H1 (cell line): ENCODE measurements at regions not wholly inside any gene's neighbourhood (a gene's known extent, or its start where the extent isn't known, plus 50 kb on each side); places are given as distances from the start of the nearest gene placed in this dataset.

Source experiments
- CTCF ChIA-PET: fragments of 300-600 bp; sonication (Branson Sonifier 250); formaldehyde crosslinking; loops from one replicate; lab custom pipeline; 2021; ENCODE audit not compliant: partially characterized antibody; lab: Charles Lee
- POLR2A ChIA-PET: fragments of 300-600 bp; sonication (Branson Sonifier 250); formaldehyde crosslinking; loops from one replicate; lab custom pipeline; 2021; ENCODE audit warnings: inconsistent platforms; ENCODE audit not compliant: partially characterized antibody; lab: Charles Lee
- DNase-seq, 2 experiments: peaks; one replicate each; pipeline versions ENCODE4 v3.0.0 to v3.0.0-alpha.2; 2010 to 2022; ENCODE audit warnings: low spot score in 2 of 2, low read depth in 1 of 2, mixed read lengths in 1 of 2
- FAIRE-seq: peaks from 2 replicates; lab custom pipeline; 2011; peaks lifted over from hg19 to GRCh38; lab: Jason Lieb, UNC
- H2AFZ ChIP-seq: 2 replicates; pipeline ENCODE4 v1.8.1; 2012; ENCODE audit warnings: low read length, inconsistent platforms
- H2AK5ac ChIP-seq: 2 replicates; pipeline ENCODE4 v1.6.1; 2013; ENCODE audit warnings: low read depth, low read length
- H2BK120ac ChIP-seq: replicated peaks from 2 replicates; pipeline ENCODE3; 2013; ENCODE audit warnings: low read depth, low read length, inconsistent platforms
- H2BK12ac ChIP-seq: 2 replicates; pipeline ENCODE4 v1.6.1; 2013; ENCODE audit warnings: low read depth, low read length
- H2BK15ac ChIP-seq: 2 replicates; pipeline ENCODE4 v1.6.1; 2013; ENCODE audit warnings: low read length
- H2BK20ac ChIP-seq: 2 replicates; pipeline ENCODE4 v1.6.1; 2013; ENCODE audit warnings: low read length
- H2BK5ac ChIP-seq: 2 replicates; pipeline ENCODE4 v1.6.1; 2013; ENCODE audit warnings: low read depth, low read length
- H3K14ac ChIP-seq: 2 replicates; pipeline ENCODE4 v1.6.1; 2013; ENCODE audit warnings: inconsistent platforms; ENCODE audit not compliant: insufficient read length
- H3K18ac ChIP-seq: 2 replicates; pipeline ENCODE4 v1.6.1; 2013; ENCODE audit warnings: low read length; ENCODE audit errors: extremely low read depth
- H3K23ac ChIP-seq: 2 replicates; pipeline ENCODE4 v1.6.1; 2013; ENCODE audit warnings: inconsistent platforms; ENCODE audit not compliant: insufficient read length
- H3K23me2 ChIP-seq: 2 replicates; pipeline ENCODE4 v1.6.1; 2013; ENCODE audit warnings: low read depth, low read length
- H3K27ac ChIP-seq: 2 replicates; pipeline ENCODE4 v1.6.1; 2011; ENCODE audit warnings: low read depth, low read length, inconsistent platforms
- H3K27me3 ChIP-seq, 4 experiments: replicated peaks in 1 of 4; 1 replicate in 1 of 4; 2 replicates in 3 of 4; pipeline versions ENCODE4 v1.6.1 to v1.8.1; 2011 to 2013; ENCODE audit warnings: low read length in 3 of 4, mild to moderate bottlenecking in 3 of 4, inconsistent platforms in 2 of 4, mixed read lengths in 2 of 4, moderate library complexity in 1 of 4; ENCODE audit not compliant: control insufficient read depth in 3 of 4, insufficient read depth in 3 of 4; ENCODE audit errors: extremely low read depth in 1 of 4
- H3K36me3 ChIP-seq, 4 experiments: 2 replicates each; pipeline versions ENCODE4 v1.6.1 to v1.8.1; 2011 to 2013; ENCODE audit warnings: mild to moderate bottlenecking in 4 of 4, low read length in 3 of 4, moderate library complexity in 2 of 4, control low read depth in 1 of 4, inconsistent platforms in 1 of 4; ENCODE audit not compliant: insufficient read depth in 4 of 4, control insufficient read depth in 2 of 4
- H3K4ac ChIP-seq: replicated peaks from 2 replicates; pipeline ENCODE3; 2013; ENCODE audit warnings: low read length, low read depth, mixed read lengths, inconsistent platforms; ENCODE audit not compliant: insufficient read length
- H3K4me1 ChIP-seq, 4 experiments: replicated peaks in 1 of 4; 1 replicate in 1 of 4; 2 replicates in 3 of 4; pipeline versions ENCODE4 v1.6.1 to v1.8.1; 2011 to 2013; ENCODE audit warnings: low read length in 3 of 4, inconsistent platforms in 2 of 4, mixed read lengths in 1 of 4; ENCODE audit not compliant: insufficient read depth in 4 of 4, control insufficient read depth in 3 of 4
- H3K4me2 ChIP-seq, 2 experiments: 2 replicates each; pipeline versions ENCODE4 v1.6.1 to v1.8.1; 2011 to 2013; ENCODE audit warnings: low read depth in 2 of 2, low read length in 2 of 2, control low read depth in 1 of 2, inconsistent platforms in 1 of 2, mild to moderate bottlenecking in 1 of 2; ENCODE audit not compliant: insufficient read depth in 1 of 2
- H3K4me3 ChIP-seq, 4 experiments: fragments of 200-600, 300-600 bp in 1 of 4; sonication (generic), shearing (Covaris generic), sonication (Bioruptor Twin) in 1 of 4; 2 replicates each; pipeline versions ENCODE4 v1.5.1 to v1.8.1; 2011 to 2016; ENCODE audit warnings: low read length in 4 of 4, low read depth in 3 of 4, control low read depth in 2 of 4, inconsistent platforms in 2 of 4, mild to moderate bottlenecking in 2 of 4, mixed read lengths in 1 of 4, moderate library complexity in 1 of 4; ENCODE audit not compliant: insufficient read depth in 2 of 4; ENCODE audit errors: extremely low read depth in 1 of 4
- H3K56ac ChIP-seq: replicated peaks from 2 replicates; pipeline ENCODE3; 2013; ENCODE audit warnings: low read depth, mild to moderate bottlenecking, mixed read lengths, low read length, inconsistent platforms; ENCODE audit not compliant: insufficient read length
- H3K79me1 ChIP-seq: 2 replicates; pipeline ENCODE4 v1.6.1; 2013; ENCODE audit warnings: low read depth, low read length, control low read depth
- H3K79me2 ChIP-seq, 2 experiments: 2 replicates each; pipeline versions ENCODE4 v1.6.1 to v1.8.1; 2012 to 2013; ENCODE audit warnings: low read length in 2 of 2, mild to moderate bottlenecking in 2 of 2, inconsistent platforms in 1 of 2; ENCODE audit not compliant: insufficient read depth in 2 of 2, control insufficient read depth in 1 of 2
- H3K9ac ChIP-seq, 4 experiments: replicated peaks in 1 of 4; 1 replicate in 1 of 4; 2 replicates in 3 of 4; pipeline versions ENCODE4 v1.6.1 to v1.8.1; 2011 to 2013; ENCODE audit warnings: low read depth in 3 of 4, low read length in 3 of 4, control low read depth in 2 of 4, mild to moderate bottlenecking in 2 of 4, moderate library complexity in 2 of 4, inconsistent platforms in 1 of 4; ENCODE audit errors: extremely low read depth in 1 of 4
- H3K9me3 ChIP-seq, 2 experiments: 2 replicates each; pipeline versions ENCODE4 v1.6.1 to v1.8.1; 2012 to 2013; ENCODE audit warnings: mild to moderate bottlenecking in 2 of 2, moderate library complexity in 2 of 2, control low read depth in 1 of 2, inconsistent platforms in 1 of 2, low read depth in 1 of 2, low read length in 1 of 2, mixed read lengths in 1 of 2; ENCODE audit not compliant: insufficient read depth in 2 of 2
- H4K20me1 ChIP-seq, 2 experiments: replicated peaks in 1 of 2; 2 replicates each; pipeline versions ENCODE3 to v1.8.1; 2011 to 2013; ENCODE audit warnings: inconsistent platforms in 2 of 2, low read length in 2 of 2, mild to moderate bottlenecking in 1 of 2; ENCODE audit not compliant: insufficient read depth in 2 of 2, control insufficient read depth in 1 of 2
- H4K5ac ChIP-seq: 2 replicates; pipeline ENCODE4 v1.6.1; 2013; ENCODE audit warnings: low read length, low read depth, mixed read lengths, inconsistent platforms; ENCODE audit not compliant: insufficient read length
- H4K8ac ChIP-seq: 2 replicates; pipeline ENCODE4 v1.8.0; 2013; ENCODE audit warnings: mild to moderate bottlenecking, moderate library complexity, low read length, inconsistent platforms; ENCODE audit not compliant: insufficient read depth; ENCODE audit errors: extremely low read depth
- H4K91ac ChIP-seq: replicated peaks from 2 replicates; pipeline ENCODE3; 2013; ENCODE audit warnings: low read length, mixed read lengths, inconsistent platforms; ENCODE audit not compliant: insufficient read length
- ATF3 ChIP-seq: IDR thresholded peaks from 2 replicates; pipeline ENCODE4 v1.6.1; 2011; ENCODE audit warnings: low read depth, mild to moderate bottlenecking, low read length; ENCODE audit not compliant: insufficient read depth
- CHD2 ChIP-seq: IDR thresholded peaks from 2 replicates; pipeline ENCODE4 v1.6.1; 2012; ENCODE audit warnings: low read length, improper control_type of control experiment
- CTCF ChIP-seq, 3 experiments: IDR thresholded peaks; 1 replicate in 2 of 3; 2 replicates in 1 of 3; pipeline versions ENCODE4 v1.5.1 to v1.6.1; 2011; ENCODE audit warnings: low read length in 3 of 3, mild to moderate bottlenecking in 3 of 3, inconsistent platforms in 2 of 3, low read depth in 1 of 3, moderate library complexity in 1 of 3; ENCODE audit not compliant: insufficient read depth in 1 of 3; ENCODE audit errors: control extremely low read depth in 1 of 3
- E2F6 ChIP-seq: IDR thresholded peaks from 2 replicates; pipeline ENCODE4 v1.6.1; 2012; ENCODE audit warnings: inconsistent platforms
- HDAC2 ChIP-seq, 2 experiments: fragments of 300-600 bp in 1 of 2; sonication (generic) in 1 of 2; IDR thresholded peaks; 2 replicates each; pipeline ENCODE4 v1.6.1; 2011 to 2012; ENCODE audit warnings: low read depth in 2 of 2, low read length in 2 of 2, mild to moderate bottlenecking in 2 of 2, moderate library complexity in 2 of 2, borderline replicate concordance in 1 of 2, inconsistent platforms in 1 of 2
- HDAC6 ChIP-seq: IDR thresholded peaks from one replicate; pipeline ENCODE4 v1.7.1; 2012; ENCODE audit warnings: low read depth, mild to moderate bottlenecking, inconsistent platforms, low read length, moderate library complexity
- POLR2A ChIP-seq, 2 experiments: IDR thresholded peaks; 1 replicate in 1 of 2; 2 replicates in 1 of 2; pipeline ENCODE4 v1.6.1; 2011; ENCODE audit warnings: low read depth in 2 of 2, low read length in 2 of 2, mild to moderate bottlenecking in 2 of 2; ENCODE audit errors: control extremely low read depth in 1 of 2
- SP2 ChIP-seq: IDR thresholded peaks from 2 replicates; pipeline ENCODE4 v1.6.1; 2012; ENCODE audit warnings: mild to moderate bottlenecking, low read length, inconsistent platforms
- ZNF274 ChIP-seq: IDR thresholded peaks from 2 replicates; pipeline ENCODE4 v1.7.0; 2012; ENCODE audit warnings: low read length, borderline replicate concordance; ENCODE audit errors: extremely low read depth
- WGBS, 2 experiments: shearing (Covaris generic) in 1 of 2; methylation state at CpG; one replicate each; pipeline versions ENCODE4 v1.1.6 to v1.1.7; 2013 to 2015; ENCODE audit warnings: low lambda C conversion rate in 2 of 2, mixed read lengths in 2 of 2, inconsistent platforms in 1 of 2, low coverage in 1 of 2, missing lambda C conversion rate in 1 of 2; ENCODE audit not compliant: insufficient replicate concordance in 2 of 2, insufficient coverage in 1 of 2, insufficient read length in 1 of 2; ENCODE audit errors: extremely low coverage in 1 of 2, missing lambda C conversion rate in 1 of 2; 5-methylcytosine and 5-hydroxymethylcytosine counted together

GRCh38 chr21:16195538-16195910, 465.7 kb downstream of the USP25 start:
- H3K9me3 ChIP-seq, result no peaks in the 10 kb centered on the region
- no peak overlapping the region for H3K4ac ChIP-seq
- H2BK15ac ChIP-seq, result no peak overlapping the region
- no peaks in the 10 kb centered on the region for H3K36me3 ChIP-seq
- H3K4me2 ChIP-seq, result no peak overlapping the region
- H2BK120ac ChIP-seq, result no peak overlapping the region
- POLR2A ChIA-PET, result no interaction called here
- H4K5ac ChIP-seq, result no peak overlapping the region
- H3K27ac ChIP-seq, result no peak overlapping the region
- H3K4me1 ChIP-seq, result peaks cover 0 to 3% (median 1%) of the 10 kb centered on the region in 4 experiments; a peak in 2 of 7 replicates
- H4K20me1 ChIP-seq, result no peaks in the 10 kb centered on the region
- H3K27me3 ChIP-seq, result no peaks in the 10 kb centered on the region
- 95% methylated on average over 4 of the region's 4 CpGs; no CpG with 5 or more reads in 1 of the 2 experiments for WGBS, 2 experiments
- H2AK5ac ChIP-seq, result no peak overlapping the region
- H2BK12ac ChIP-seq, result no peak overlapping the region
- no peak overlapping the region for H3K4me3 ChIP-seq
- no peak overlapping the region for H4K91ac ChIP-seq
- H2AFZ ChIP-seq, result no peak overlapping the region
- no peak overlapping the region for H3K9ac ChIP-seq
- FAIRE-seq (no peak), DNase-seq (no peak)
- no peak overlapping the region for H3K18ac ChIP-seq
- H3K79me1 ChIP-seq, result no peaks in the 10 kb centered on the region
- H3K79me2 ChIP-seq, result no peaks in the 10 kb centered on the region
- CTCF ChIA-PET, result interaction anchor here (0.9 to 1.2 kb wide), 2 partner anchors 113 to 414 kb away, joined by 3 read pairs; no protein-coding TSS in a partner anchor
- H3K56ac ChIP-seq, result no peak overlapping the region
- H2BK20ac ChIP-seq, result no peak overlapping the region
- H3K14ac ChIP-seq, result no peak overlapping the region
- no peak overlapping the region for H3K23ac ChIP-seq
- no peak overlapping the region for H2BK5ac ChIP-seq
- no peaks in the 10 kb centered on the region; the same call in 1 of the 2 replicates for H3K23me2 ChIP-seq
- H4K8ac ChIP-seq, result no peak overlapping the region
- TF ChIP-seq POLR2A (IDR thresholded peaks at IDR 0.05; ENCODE audit: control extremely low read depth in 1 of 2, low read depth in 2 of 2, low read length in 2 of 2) (no peak), ATF3 (no peak), CHD2 (no peak), E2F6 (no peak), ZNF274 (no peak), SP2 (no peak), CTCF (IDR thresholded peaks at IDR 0.05; ENCODE audit: control extremely low read depth in 1 of 3, insufficient read depth in 1 of 3, low read depth in 1 of 3, low read length in 3 of 3) (no peak), HDAC2 (IDR thresholded peaks at IDR 0.05; ENCODE audit: borderline replicate concordance in 1 of 2, low read depth in 2 of 2, low read length in 2 of 2) (no peak), HDAC6 (no peak)
